Ovary (tissue), 7 donors: ENCODE measurements at regions not wholly inside any gene's neighbourhood (a gene's known extent, or its start where the extent isn't known, plus 50 kb on each side); places are given as distances from the start of the nearest gene placed in this dataset.

ENCODE experiments used
- DNase-seq, 5 donors: peaks; one replicate each; pipeline ENCODE4 v3.0.0-alpha.2; 2019 to 2020
- H3K27ac ChIP-seq, 2 donors: fragments of 200-600 bp; one replicate each; pipeline versions ENCODE4 v1.5.1 to v1.8.0; 2019 to 2022
- H3K27me3 ChIP-seq: fragments of 200-600 bp; one replicate; pipeline ENCODE4 v1.8.0; 2022
- H3K36me3 ChIP-seq: fragments of 200-600 bp; sonication (generic); one replicate; pipeline ENCODE4 v1.5.1; 2019
- H3K4me1 ChIP-seq: one replicate; pipeline ENCODE4 v1.8.1; 2013; ENCODE audit warnings: mild to moderate bottlenecking, moderate library complexity; ENCODE audit not compliant: insufficient read depth
- H3K4me3 ChIP-seq: fragments of 200-600 bp; sonication (generic); one replicate; pipeline ENCODE4 v1.5.1; 2017
- H3K9me3 ChIP-seq, 2 donors: fragments of 200-600 bp in 1 of 2; sonication (generic) in 1 of 2; one replicate each; pipeline versions ENCODE4 v1.5.1 to v1.8.1; 2013 to 2019; ENCODE audit warnings: mild to moderate bottlenecking in 1 of 2, moderate library complexity in 1 of 2
- EP300 ChIP-seq: sonication (generic); formaldehyde crosslinking; IDR thresholded peaks from one replicate; pipeline ENCODE4 v1.6.1; 2017; ENCODE audit warnings: antibody characterized with exemption
- POLR2A ChIP-seq: fragments of 450-650 bp; IDR thresholded peaks from one replicate; pipeline ENCODE4 v1.6.1; 2017; ENCODE audit warnings: antibody characterized with exemption, mild to moderate bottlenecking, moderate library complexity
- WGBS, 3 donors: extraction: QIAGEN DNeasy Blood & Tissue Kit in 1 of 3; methylation state at CpG; one replicate each; pipeline versions ENCODE4 v1.1.5 to v1.1.7; 2013 to 2017; 5-methylcytosine and 5-hydroxymethylcytosine counted together
- intact Hi-C, 4 donors: fragments of 100-400 bp; cut with DNase I; formaldehyde crosslinking; loops; one replicate each; pipeline versions ENCODE4 v1.11.0 to v1.15.1; 2022 to 2023
- TF ChIP-seq, protein P1 (sequence below), 3 donors: fragments of 450-650 bp in 2 of 3; fragments of 200-600 bp in 1 of 3; IDR thresholded peaks; one replicate each; pipeline versions ENCODE4 v1.5.1 to v1.8.0; 2016 to 2022; ENCODE audit warnings: antibody characterized with exemption in 3 of 3, mild to moderate bottlenecking in 1 of 3
- donor health status: DM: no; HTN: no; CAD: no; lungs with moderate emphysema.
- donor health status: DM: no; HTN: no; CAD: no.
- donor health status: Bipolar disorder and iron deficiency.
- donor health status: DM: no; HTN: no; CAD: no.
- donor health status: DM: yes; HTN: yes; CAD: no.

DNA sequence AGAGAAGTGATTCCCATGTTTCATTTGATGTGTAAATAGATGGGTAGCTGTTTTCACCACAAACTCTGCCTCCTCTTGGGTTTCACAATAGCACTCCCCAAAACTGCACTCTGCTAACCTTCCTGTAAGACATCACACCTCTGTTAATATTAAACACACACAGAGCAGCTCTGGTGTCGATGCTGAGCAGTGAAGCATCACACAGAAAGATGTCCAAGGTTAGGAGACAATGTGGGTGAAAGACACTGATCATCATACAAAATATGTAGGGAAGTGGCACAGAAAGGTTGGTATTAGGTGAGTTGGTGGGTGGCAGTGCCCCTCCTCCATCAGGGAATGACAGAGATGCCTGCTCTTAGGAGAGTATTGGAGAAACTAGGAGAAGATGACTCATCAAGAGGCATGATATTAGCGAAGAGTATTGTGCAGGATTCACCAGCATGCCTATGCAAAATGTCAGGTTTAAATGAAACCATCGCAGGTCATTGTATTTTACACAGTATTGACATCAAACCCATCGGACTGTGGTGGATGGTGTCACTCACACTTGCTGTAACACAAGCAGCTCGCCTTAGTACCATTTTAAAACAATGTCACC lies 199.7 kb downstream of the TBXT start:
- Histone ChIP-seq H3K9me3 (no peaks in the 10 kb centered on the region), H3K36me3 (no peaks in the 10 kb centered on the region), H3K4me3 (no peak overlapping the region), H3K27ac (no peak overlapping the region), H3K27me3 (no peaks in the 10 kb centered on the region), H3K4me1 (no peaks in the 10 kb centered on the region)
- no peak for DNase-seq
- WGBS, 3 donors, result 92 to 95% (median 93%) methylated on average over 5 of the region's 5 CpGs
- TF ChIP-seq EP300 (no peak), POLR2A (no peak)
- TF ChIP-seq, protein P1, sequence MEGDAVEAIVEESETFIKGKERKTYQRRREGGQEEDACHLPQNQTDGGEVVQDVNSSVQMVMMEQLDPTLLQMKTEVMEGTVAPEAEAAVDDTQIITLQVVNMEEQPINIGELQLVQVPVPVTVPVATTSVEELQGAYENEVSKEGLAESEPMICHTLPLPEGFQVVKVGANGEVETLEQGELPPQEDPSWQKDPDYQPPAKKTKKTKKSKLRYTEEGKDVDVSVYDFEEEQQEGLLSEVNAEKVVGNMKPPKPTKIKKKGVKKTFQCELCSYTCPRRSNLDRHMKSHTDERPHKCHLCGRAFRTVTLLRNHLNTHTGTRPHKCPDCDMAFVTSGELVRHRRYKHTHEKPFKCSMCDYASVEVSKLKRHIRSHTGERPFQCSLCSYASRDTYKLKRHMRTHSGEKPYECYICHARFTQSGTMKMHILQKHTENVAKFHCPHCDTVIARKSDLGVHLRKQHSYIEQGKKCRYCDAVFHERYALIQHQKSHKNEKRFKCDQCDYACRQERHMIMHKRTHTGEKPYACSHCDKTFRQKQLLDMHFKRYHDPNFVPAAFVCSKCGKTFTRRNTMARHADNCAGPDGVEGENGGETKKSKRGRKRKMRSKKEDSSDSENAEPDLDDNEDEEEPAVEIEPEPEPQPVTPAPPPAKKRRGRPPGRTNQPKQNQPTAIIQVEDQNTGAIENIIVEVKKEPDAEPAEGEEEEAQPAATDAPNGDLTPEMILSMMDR (IDR thresholded peaks at IDR 0.05), result no peak
- intact Hi-C loops, result loop anchor here in 1 of 4 donors (5.0 kb wide), 1 partner anchor 1094 kb away; no protein-coding TSS in a partner anchor

DNA sequence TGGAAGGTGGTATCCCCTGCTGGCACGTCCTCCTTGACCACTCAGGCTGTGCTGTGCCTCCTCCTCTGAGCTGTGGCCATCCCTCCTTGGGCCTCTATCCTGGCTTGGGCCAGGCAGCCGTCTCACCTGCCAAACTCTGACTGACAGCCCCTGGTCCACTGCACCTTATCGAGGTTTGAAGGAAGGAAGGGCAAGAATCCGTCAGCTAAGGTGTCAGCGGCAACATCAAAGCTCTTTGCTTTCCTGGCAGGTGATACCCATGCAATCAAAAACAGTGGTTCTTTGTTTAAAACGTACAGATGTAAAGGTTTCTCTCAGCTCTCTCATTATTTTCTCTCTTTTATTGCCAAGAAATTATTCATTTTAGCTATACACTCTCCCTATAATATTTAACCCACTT lies 203.9 kb downstream of the TBXT start:
- Histone ChIP-seq H3K27ac (no peak overlapping the region), H3K27me3 (no peaks in the 10 kb centered on the region), H3K4me3 (no peak overlapping the region), H3K9me3 (no peaks in the 10 kb centered on the region), H3K4me1 (no peaks in the 10 kb centered on the region), H3K36me3 (no peaks in the 10 kb centered on the region)
- intact Hi-C loops, result no loop called here
- TF ChIP-seq, protein P1 (IDR thresholded peaks at IDR 0.05), result no peak
- no peak for TF ChIP-seq EP300
- DNase-seq, result no peak
- 81 to 88% (median 82%) methylated on average over 6 of the region's 6 CpGs for WGBS, 3 donors

DNA sequence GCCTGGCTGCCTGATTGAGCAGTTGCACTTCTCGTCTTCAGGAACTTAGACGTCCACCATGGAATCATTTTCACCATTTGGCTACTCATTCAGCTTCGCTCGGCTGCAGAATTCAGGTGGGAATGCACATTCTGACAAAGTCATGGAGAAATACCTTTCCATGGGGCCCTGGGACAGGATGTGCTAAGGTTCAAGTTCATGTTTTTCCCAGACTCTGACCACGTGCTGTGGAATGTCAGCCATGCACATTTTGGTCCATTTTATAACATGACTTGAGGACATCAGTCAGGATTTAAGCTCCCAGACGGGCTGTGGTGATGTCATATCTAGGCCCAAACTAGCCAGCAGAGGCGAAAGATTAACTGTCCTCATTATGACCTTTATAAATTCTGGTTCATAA lies 205.3 kb downstream of the TBXT start:
- Histone ChIP-seq H3K9me3 (no peaks in the 10 kb centered on the region), H3K4me1 (no peaks in the 10 kb centered on the region), H3K27me3 (no peaks in the 10 kb centered on the region), H3K4me3 (no peak overlapping the region), H3K36me3 (no peaks in the 10 kb centered on the region), H3K27ac (no peak overlapping the region)
- no peak for DNase-seq
- WGBS, 3 donors, result 83 to 88% (median 83%) methylated on average over 7 of the region's 7 CpGs
- intact Hi-C loops, result no loop called here
- TF ChIP-seq POLR2A, result no peak
- TF ChIP-seq, protein P1 (IDR thresholded peaks at IDR 0.05), result no peak
- TF ChIP-seq EP300, result no peak

DNA sequence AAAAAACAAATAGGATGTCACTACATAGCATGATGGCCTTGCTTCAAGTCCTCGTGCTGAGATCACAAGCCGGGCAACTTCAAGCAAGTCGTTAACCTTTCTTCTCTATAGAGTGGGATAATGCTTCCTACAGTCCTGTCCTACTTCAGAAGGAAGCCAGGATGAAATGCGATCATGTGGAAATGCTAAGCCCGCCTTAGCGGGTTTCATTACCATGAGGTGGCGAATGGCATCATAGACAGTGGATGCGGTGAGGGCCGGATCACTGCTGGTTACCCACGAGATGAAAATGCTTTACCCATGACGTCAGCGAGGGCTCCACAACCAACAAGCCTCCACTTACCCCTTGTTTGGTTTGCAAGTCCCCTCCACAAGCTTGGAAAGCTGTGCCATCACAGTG lies 206.4 kb downstream of the TBXT start:
- no peaks in the 10 kb centered on the region for H3K9me3 ChIP-seq
- no peaks in the 10 kb centered on the region for H3K4me1 ChIP-seq
- WGBS, 3 donors, result 86 to 90% (median 90%) methylated on average over 12 of the region's 12 CpGs
- H3K4me3 ChIP-seq, result no peak overlapping the region
- TF ChIP-seq, protein P1 (IDR thresholded peaks at IDR 0.05), result no peak
- no peak for TF ChIP-seq POLR2A
- TF ChIP-seq EP300, result no peak
- no peaks in the 10 kb centered on the region for H3K36me3 ChIP-seq
- intact Hi-C loops, result no loop called here
- DNase-seq, result no peak
- no peak overlapping the region for H3K27ac ChIP-seq
- no peaks in the 10 kb centered on the region for H3K27me3 ChIP-seq
